Activated effector memory CD4-positive, alpha-beta T cell treated with Interleukin-2 at 50 U/mL for 16 hours (primary cell): ENCODE measurements at regions not wholly inside any gene's neighbourhood (a gene's known extent, or its start where the extent isn't known, plus 50 kb on each side); places are given as distances from the start of the nearest gene placed in this dataset.
"Not testable (repeated sequence)": the region's sequence is repeated elsewhere in the genome, so short reads cannot be mapped to it uniquely, and the experiment has no call there.

Experiments
- DNase-seq: peaks from one replicate; pipeline ENCODE4 v3.0.0-alpha.2; 2020

DNA sequence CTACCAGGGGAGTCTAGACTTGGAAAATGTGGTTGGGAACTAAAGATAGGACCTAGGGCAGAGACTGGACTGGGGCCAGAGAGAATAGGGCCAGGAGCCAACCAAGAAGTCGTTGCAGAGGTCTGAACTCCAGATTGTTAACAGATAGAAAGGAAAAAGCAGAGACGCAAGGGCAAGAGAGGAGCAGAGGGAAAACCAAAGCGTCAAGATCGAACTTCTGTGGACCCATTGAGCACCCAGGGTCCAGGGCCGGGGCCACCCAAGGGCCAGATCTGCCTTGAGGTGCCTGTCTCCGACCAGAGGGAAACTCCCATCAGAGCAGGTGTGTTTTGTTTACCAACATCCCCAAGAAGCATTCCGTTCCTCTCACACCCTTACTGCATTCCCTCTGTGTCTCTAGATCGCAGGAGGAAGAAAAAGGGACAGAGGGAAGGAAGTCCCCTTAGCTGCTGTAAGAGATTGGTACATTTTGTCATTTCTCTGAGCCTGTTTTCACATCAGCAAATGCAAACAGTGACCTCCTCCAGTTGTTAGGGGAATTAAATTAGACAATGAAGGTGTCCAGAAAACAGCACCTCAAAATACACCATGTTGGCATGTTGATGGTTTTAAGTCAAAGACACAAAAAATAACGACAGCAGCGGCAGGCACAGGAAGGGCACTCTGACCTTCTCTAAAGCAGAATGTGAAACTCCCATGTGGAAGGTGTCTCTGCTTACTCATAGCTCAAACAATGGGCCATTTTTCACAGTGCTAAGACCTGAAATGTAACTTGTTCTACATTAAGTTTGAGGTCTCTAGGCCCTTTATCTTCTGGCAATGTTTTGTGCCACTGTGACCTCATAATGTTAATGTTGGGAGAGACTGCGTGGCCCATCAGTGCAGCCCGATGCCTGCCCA is 105.8 kb upstream of the RAB4A start:
- DNase-seq = no peak

DNA sequence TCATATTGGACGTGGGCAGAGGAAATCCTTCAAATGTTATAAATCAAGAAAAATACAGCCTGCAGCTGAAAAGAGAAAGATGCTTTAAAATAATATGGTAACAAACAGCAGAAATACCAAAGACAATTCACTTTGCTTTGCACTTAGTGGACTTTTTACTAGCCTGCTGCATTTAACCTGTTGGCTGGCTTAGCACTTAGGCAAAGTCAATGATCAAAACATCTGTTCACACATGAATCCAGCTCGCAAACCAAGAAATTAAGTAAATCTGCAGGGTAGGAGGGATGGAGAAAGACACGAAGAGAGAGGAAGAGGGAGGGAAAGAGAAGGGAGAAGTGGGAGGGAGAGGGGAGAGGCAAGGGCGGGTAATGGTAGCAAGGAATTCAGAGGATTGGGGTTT is 103.6 kb upstream of the RAB4A start:
- no peak for DNase-seq

DNA sequence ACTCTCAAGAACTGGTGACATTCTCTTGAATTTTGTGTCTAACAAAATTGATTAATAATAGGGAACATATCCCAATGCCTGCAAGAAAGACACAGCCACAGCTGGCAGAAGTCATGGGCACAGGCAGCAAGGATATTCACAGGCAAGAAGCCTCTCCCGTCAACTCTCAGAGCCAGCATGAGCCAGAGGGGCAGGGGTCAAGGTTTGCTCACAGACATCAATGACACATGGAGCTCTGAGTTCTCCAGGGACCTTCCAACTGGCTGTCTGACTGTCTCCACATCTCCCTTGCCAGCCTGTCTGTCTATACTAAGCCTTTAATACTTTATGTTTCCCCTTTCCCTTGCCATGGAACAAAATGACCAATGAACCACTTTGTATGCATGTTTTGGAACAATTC is 101.5 kb upstream of the RAB4A start:
- DNase-seq = no peak

DNA sequence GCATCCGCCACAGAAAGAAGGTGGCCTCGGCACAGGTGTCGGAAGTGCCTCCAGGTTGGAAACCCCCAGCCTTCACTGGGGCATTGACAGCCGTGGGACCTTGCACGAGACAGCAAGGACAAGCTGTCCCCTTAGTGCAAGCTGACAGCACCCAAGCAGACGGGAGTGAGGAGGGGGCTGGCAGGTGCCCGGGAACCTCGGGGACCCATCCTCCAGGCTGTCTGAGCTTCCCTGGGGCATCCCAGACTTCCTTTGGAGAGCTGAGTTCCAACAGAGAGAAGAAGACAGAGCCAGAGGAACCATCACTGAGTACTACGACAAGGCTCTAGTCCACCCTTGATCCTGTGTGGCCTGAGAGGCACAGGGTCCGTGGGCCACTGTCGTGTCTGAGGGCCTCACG is 100.6 kb upstream of the RAB4A start:
- no peak for DNase-seq

DNA sequence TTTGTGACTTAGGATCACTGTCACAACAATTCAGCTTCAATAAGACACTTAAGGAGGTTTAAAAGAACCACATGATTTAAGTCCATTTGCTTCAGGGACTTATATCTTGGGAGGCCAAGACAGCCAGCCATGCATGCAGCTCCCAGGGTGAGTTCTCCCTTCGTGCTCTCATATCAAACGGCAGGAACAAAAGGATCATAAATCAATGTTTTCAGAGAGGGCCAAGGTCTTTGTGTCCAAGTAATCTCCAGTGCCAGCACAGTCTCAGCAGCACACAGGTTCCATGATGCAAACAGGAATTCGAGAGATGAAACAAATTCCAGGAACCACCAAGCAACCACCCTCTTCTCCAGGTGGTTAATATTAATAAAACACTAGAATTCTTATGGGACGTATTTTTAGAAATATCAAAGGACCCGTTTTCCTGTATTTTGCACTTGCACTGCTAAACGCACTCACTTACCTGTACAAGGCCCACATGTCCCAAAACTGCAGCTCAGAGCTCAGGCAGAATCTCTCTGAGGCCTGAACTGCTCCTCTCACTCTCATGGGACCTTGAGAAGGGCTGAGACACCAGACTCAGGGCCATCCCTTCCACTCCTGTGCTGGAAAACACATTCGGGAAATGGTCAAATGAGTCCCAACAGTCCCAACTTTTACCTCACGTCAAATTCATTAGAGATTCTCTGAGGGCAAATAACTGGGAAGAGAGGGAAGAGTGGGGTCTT is 100.0 kb upstream of the RAB4A start:
- DNase-seq = no peak

DNA sequence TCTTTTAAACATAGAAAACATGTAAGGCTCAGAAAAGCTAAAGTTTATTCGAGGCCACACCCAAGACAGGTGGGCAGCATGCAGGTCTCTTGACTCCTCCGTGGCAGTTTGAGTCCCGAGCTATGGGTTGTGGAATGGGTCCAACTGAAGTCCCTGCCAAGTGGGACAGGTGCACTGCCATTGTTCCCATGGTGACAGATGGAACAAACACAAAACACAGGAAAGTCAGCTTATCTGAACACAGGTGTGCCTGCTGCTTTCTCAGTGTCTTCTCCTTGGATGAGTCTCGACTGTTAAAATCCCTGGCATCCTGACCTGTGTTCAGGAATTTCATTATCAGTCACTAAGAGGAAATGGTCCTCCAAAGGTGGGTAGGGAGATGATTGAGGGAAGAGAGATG is 99.0 kb upstream of the RAB4A start:
- no peak for DNase-seq

DNA sequence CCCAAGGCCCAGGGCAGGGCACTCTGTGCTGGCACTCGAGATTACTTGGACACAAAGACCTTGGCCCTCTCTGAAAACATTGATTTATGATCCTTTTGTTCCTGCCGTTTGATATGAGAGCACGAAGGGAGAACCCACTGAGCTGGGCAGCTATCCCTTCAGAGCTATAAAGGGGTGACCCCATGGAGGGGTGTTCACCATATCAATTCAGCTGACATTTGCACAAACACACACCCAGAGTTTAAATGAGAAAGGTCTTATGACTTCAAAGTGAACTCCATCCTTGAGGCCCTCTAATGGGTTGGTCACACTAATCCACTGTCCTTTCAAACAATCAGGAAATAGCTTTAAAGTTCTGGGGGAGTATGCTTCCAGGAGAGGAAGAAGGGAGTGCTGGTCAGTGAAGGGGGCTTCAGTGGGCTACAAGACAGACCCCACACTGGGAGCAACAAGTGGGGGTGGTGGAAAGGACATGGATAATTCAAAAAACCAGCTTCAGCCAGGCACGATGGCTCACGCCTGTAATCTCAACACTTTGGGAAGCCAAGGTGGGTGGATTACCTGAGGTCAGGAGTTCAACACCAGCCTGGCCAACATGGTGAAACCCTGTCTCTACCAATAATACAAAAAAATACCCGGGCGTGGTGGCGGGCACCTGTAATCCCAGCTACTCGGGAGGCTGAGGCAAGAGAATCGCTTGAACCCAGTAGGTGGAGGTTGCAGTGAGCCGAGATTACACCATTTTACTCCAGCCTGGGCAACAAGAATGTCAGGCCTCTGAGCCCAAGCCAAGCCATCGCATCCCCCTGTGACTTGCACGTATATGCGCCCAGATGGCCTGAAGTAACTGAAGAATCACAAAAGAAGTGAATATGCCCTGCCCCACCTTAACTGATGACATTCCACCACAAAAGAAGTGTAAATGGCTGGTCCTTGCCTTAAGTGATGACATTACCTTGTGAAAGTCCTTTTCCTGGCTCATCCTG is 97.1 kb upstream of the RAB4A start:
- DNase-seq = not testable (repeated sequence)

DNA sequence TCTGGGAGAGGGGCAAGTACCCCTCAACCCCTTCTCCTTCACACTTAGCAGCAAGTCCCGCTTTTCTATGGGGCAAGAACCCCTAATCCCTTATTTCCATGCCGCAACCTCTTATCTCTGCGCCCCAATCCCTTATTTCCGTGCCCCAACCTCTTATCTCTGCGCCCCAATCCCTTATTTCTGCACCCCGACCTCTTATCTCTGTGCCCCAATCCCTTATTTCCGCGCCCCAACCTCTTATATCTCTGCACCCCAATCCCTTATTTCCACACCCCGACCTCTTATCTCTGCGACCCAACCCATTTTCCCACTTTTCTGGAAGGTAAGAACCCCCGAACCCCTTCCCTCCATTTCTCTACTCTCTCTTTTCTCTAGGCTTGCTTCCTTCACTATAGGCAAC is 95.6 kb upstream of the RAB4A start:
- not testable (repeated sequence) for DNase-seq

DNA sequence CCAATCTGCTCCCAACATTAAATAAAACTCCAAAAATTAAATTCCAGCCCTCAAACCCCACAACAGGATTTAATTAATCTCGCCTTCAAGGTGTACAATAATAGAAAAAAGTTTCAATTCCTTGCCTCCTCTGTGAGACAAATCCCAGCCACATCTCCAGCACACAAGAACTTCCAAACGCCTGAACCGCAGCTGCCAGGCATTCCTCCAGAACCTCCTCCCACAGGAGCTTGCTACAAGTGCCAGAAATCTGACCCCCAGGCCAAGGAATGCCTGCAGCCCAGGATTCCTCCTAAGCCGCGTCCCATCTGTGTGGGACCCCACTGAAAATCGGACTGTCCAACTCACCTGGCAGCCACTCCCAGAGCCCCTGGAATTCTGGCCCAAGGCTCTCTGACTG is 94.5 kb upstream of the RAB4A start:
- DNase-seq = not testable (repeated sequence)

DNA sequence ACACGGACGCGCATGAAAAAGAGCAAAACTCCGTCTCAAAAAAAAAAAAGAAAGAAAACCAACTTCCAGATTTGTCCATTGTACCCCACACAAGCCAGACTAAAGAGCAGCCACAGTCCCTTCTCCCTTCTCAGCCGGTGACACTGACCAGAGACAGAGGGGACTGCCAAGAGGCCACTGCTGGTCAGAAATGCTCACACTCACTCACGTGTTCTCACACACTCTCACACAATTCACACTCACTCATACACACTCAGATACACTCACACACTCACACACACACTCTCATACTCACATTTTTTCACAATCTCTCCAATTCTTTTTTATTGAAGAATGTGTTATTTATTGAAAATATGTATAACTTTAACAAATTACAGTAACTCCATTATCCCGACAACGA is 90.8 kb upstream of the RAB4A start:
- DNase-seq = no peak

DNA sequence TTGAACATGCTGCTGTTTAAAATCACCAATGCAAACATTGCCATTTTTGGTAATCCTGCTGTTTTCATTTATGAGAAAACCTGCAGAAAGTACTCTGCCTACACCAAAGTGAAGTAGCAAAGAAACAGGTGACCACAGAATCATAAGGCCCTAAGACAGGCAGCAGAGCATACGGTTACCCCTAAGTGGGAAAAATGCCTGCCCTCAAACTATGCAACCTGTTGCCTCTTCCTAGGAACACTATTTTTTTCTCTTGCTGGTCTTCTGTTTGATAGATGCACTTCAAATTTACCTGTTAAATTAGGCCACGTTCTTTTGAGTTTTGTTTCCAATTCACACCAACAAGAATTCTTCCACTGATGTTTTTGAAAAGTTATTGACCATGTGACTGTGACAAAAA is 89.5 kb upstream of the RAB4A start:
- DNase-seq = no peak

DNA sequence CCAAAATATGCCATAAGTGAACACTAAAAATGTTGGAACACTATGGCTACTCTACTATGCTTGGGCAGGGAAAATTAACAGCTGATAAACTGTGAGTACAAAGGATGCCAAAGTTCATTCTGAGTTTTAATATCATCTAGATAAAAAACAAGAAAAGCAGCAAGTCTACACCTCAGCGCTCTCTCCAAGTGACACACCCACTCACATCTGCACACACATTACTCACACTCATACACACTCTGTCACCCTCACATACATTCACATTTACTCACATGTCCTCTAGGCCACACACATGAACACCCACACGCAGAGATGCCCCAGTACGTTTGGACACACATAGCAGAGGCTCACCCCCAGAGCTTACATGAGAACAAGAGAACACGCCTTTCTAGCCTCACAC is 87.3 kb upstream of the RAB4A start:
- DNase-seq = no peak

DNA sequence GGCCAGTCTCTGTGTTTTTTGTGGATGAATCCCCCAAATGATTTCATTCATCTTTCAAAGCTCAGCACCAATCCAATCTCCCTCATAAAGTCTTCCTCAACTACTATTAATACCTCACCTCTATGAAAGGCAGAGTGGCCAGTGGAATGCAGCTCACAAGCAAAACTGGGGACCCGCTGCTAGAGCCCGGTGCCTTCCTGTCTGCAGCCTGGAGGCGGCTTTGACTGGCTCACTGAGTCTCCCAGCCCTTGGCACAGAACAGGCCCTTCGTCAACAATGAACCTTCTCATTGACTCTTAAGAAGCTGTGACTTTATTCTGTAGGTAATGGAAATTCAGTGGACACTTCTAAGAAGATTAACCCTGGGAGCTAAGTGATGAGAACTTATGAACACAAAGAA is 86.8 kb upstream of the RAB4A start:
- DNase-seq = no peak

DNA sequence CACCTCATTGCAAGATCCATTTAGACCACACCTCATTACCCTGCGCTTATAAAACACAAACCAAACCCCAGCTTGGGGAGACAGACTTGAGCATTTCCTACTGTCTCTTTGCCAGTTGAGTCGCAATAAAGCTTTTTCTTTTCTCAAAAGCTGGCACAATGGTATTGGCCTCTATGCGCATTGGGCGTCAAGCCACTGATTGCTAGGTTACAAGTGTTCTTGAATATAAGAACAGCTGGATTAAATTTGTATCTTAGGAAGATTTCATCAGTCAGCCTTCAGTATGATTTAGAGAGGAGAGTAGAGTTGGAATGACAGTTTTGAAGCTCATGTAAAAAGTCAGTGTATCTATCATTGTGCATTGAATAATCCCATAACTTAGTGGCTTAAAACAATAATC is 84.9 kb upstream of the RAB4A start:
- DNase-seq = no peak

DNA sequence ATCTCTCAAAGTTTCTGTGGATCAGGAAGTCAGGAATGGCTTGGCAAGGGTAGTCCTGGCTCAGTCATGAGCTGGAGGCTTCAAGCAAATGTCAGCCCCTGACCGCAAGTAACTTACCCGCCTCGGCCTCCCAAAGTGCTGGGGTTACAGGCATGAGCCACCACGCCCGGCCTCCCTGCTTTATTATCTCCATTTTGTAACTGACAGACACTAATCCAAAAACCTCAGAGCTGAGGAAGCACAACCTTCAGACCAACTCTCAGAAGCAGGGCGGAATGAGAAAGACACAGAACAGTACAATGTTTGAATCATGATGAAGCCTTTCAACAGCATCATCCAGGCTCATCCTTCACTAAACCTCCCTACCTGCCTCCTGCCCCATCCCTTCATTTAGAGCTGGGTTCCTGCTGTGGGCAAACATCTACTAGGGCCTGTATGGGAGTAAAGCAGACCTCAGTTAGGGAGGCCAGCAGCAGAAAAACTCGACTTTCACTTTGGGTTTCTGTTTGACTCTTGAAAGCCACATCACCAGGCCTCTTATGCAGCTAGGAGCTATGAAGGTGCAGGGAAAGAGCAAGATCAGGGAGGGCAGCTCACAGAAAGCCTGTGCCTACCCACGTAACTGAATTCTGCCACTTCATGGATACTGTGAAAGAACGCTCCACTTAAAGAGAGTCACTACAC is 84.4 kb upstream of the RAB4A start:
- DNase-seq = no peak

DNA sequence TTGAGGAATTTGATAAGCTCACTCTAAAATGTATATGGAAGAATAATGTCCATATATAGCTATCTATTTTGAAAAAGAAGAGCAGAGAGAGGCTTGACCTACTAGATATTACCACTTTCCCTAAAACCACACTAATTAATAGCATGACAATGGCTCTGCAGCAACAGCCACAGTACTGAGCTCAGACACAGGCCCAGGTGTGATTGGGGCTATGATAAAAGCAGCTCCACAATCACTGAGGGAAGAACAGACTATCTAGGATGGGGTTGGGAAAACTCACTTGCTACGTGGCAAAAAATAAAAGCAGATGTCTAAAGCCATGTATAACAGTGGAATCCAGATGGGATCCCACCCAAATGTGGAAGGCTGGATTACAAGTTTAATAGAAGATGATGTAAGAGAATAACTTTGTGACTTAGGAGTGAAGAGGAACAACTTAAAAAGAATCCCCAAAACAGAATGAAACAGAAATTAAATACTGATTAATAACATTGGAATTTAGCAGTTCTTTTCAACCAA is 80.8 kb upstream of the RAB4A start:
- DNase-seq = no peak

DNA sequence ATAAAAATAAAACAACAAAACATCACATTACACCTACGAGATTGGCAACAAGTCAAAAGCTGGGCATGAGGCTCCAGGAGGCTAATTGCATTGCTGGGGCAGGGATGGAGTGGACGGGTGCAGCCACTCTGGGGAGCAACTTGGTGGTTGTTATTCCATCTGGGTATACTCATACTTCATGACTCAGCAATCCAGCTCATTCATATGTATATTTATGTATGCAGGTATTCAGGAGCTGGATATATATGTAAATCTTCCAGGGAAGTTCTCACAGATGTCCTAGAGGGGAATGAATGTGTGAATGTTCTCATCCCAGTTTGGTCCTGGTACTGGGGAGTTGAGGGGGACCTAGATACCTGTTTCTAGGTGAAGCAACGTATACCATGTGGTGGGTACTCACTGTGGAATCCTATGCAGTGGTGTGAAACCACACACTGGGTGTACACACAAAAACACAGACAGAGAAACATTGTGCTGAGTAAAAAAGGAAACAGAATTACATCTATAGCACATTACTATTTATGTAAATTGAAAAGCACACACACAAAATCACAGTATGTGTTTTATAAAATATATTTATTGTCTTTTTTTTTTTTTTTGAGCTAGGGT is 79.7 kb upstream of the RAB4A start:
- DNase-seq = no peak

DNA sequence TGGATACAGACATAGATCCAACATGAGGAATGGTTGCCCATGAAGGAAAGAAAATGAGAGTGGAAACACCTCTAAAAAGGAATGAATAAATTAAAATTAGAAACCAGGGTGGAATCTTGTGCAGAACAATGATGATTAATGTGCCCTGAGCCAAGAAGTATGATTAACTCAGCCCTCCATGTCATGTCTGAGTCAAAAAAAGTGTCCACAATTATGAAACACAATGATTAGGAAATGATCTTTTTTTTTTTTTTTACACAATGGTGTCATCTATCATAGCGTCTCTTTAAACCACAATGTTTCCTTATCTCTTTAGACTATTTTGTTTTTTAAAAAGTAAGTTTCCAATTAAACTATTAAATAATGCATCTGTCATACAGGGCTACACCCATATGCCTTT is 78.9 kb upstream of the RAB4A start:
- DNase-seq = no peak

DNA sequence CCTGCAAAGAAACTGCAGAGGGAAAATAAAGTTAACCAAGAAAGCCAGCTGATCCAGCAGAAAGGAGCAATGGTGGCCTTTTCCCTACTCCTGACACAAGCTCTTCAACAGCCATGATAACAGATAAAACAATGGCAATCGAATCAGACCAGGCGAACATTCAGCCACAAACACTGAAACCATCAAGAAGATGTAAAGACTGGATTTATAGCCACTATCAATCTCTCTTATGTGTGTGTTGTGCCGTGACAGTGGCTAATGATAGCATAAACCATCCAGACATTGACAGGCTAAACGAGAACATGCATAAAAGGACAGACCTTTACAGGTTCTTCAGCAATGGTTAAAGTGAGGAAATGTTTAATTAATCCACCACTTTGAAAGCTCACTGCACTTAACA is 78.1 kb upstream of the RAB4A start:
- no peak for DNase-seq

DNA sequence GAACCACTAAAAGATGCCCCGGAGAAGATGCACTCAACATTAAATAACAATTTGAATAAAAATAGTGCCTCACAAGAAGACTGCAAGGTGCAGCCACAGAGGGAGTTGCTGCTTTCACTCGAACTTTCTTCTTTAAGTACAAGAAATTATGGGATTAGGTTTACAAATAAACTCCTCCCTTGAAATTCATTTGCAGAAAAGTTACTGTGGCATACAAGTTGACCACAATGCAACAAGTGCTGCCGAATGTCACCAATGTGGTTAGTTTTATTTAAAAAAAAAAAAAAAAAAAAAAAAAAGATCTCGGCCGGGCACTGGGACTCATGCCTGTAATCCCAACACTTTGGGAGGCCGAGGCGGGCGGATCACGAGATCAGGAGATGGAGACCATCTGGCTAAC is 76.8 kb upstream of the RAB4A start:
- DNase-seq = no peak

DNA sequence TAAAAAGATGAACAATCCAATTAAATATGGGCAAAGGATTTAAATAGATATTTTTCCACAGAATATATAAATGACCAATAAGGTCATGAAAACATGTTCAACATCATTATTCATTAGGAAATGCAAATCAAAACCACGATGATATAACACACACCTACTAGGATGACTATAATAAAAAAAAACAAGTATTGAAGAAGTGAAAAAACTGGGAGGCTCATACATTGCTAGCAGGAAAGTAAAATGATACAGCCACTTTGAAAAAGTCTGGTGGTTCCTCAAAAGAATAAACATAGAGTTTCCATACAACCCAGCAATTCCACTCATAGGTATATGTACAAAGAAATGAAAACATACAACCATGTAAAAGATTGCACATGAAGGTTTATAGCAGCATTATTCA is 75.7 kb upstream of the RAB4A start:
- DNase-seq = no peak
